ENCODE measurements at regions not wholly inside any gene's neighbourhood (a gene's known extent, or its start where the extent isn't known, plus 50 kb on each side); places are given as distances from the start of the nearest gene placed in this dataset.

- TF ChIP-seq CTCF (IDR thresholded peaks at IDR 0.05) (no peak), EZH2 (IDR thresholded peaks at IDR 0.05; ENCODE audit: borderline replicate concordance, insufficient read depth, low read depth, low read length, poor library complexity, severe bottlenecking) (no peak)
Observed at GRCh38 chr22:34897126-34897525, 168.8 kb upstream of the ISX start.

Measured in B cell (primary cell).